Calu3 (cell line): ENCODE measurements at regions not wholly inside any gene's neighbourhood (a gene's known extent, or its start where the extent isn't known, plus 50 kb on each side); places are given as distances from the start of the nearest gene placed in this dataset.
"Not testable (repeated sequence)": the region's sequence is repeated elsewhere in the genome, so short reads cannot be mapped to it uniquely, and the experiment has no call there.

Experiments
- BruUV-seq: library from RNA; stranded (reverse); fragments of 400-500 nt; replicated peaks from 2 replicates; lab custom pipeline; 2021; lab: Mats Ljungman, UMichigan
- CTCF ChIA-PET: fragments of 300-600 bp; sonication (Branson Sonifier 250); formaldehyde crosslinking; loops from one replicate; lab custom pipeline; 2022; ENCODE audit warnings: antibody characterized with exemption; lab: Charles Lee
- DNase-seq: peaks from one replicate; pipeline ENCODE4 v3.0.0; 2022
- H3K27ac Mint-ChIP-seq: one replicate; pipeline ENCODE4 v1.8.0; 2022; ENCODE audit warnings: mixed read lengths; ENCODE audit not compliant: unreplicated experiment
- H3K27me3 Mint-ChIP-seq: one replicate; pipeline ENCODE4 v1.8.0; 2022; ENCODE audit warnings: mixed read lengths; ENCODE audit not compliant: unreplicated experiment
- H3K36me3 Mint-ChIP-seq: one replicate; pipeline ENCODE4 v1.8.0; 2022; ENCODE audit warnings: mild to moderate bottlenecking, moderate library complexity, mixed read lengths; ENCODE audit not compliant: insufficient read depth, unreplicated experiment
- H3K4me1 Mint-ChIP-seq: one replicate; pipeline ENCODE4 v1.8.0; 2022; ENCODE audit warnings: mild to moderate bottlenecking, low read depth, mixed read lengths; ENCODE audit not compliant: unreplicated experiment
- H3K4me3 Mint-ChIP-seq: one replicate; pipeline ENCODE4 v1.8.0; 2022; ENCODE audit warnings: mild to moderate bottlenecking, low read depth, moderate library complexity, mixed read lengths; ENCODE audit not compliant: unreplicated experiment
- H3K9me3 Mint-ChIP-seq: one replicate; pipeline ENCODE4 v1.8.0; 2022; ENCODE audit warnings: low read depth, mixed read lengths; ENCODE audit not compliant: unreplicated experiment
- intact Hi-C: fragments of 100-400 bp; cut with micrococcal nuclease; formaldehyde crosslinking; loops from one replicate; pipeline ENCODE4 v1.10.0; 2022; ENCODE audit not compliant: unreplicated experiment
- TF ChIP-seq, protein P1 (sequence below): fragments of 200-600 bp; IDR thresholded peaks from one replicate; pipeline ENCODE4 v1.8.0; 2022; ENCODE audit warnings: antibody characterized with exemption; ENCODE audit not compliant: unreplicated experiment

DNA sequence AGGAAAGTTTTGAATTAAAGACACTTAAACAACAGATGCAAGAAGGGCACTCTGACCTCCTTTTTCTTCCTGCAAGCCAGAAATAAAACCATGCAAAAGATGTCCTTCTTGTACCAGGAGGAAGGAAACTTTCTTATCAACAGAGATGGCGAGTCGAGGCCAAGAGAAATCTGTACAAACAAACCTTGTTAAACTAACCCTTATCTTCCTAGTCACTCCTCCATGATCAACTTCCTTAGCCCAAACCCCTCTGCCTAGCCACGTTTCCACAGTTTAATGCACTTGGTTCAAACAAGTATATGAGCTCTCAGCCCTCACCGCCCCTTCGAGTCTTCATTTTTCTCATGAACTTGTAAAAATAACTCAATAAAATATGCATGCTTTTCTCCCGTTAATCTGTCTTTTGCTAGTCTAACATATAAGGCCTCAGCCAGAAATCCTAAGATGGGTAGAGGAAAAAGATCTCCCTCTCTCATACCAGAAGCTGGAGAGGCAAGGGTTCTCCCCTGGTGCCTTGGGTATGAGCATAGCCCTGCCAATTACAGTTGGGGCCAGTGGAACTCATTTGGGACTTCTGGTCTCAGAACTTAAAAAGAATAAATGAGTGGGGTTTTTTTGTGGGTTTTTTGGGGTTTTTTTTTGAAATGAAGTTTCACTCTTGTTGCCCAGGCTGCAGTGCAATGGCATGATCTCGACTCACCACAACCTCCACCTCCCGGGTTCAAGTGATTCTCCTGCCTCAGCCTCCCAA, 141.7 kb upstream of the SOD1 start:
- Mint-ChIP-seq H3K27me3 (no peaks in the 10 kb centered on the region), H3K4me1 (peaks cover 8% of the 10 kb centered on the region), H3K36me3 (no peaks in the 10 kb centered on the region), H3K27ac (no peak overlapping the region), H3K4me3 (no peak overlapping the region), H3K9me3 (no peaks in the 10 kb centered on the region)
- CTCF ChIA-PET = no interaction called here
- TF ChIP-seq, protein P1, sequence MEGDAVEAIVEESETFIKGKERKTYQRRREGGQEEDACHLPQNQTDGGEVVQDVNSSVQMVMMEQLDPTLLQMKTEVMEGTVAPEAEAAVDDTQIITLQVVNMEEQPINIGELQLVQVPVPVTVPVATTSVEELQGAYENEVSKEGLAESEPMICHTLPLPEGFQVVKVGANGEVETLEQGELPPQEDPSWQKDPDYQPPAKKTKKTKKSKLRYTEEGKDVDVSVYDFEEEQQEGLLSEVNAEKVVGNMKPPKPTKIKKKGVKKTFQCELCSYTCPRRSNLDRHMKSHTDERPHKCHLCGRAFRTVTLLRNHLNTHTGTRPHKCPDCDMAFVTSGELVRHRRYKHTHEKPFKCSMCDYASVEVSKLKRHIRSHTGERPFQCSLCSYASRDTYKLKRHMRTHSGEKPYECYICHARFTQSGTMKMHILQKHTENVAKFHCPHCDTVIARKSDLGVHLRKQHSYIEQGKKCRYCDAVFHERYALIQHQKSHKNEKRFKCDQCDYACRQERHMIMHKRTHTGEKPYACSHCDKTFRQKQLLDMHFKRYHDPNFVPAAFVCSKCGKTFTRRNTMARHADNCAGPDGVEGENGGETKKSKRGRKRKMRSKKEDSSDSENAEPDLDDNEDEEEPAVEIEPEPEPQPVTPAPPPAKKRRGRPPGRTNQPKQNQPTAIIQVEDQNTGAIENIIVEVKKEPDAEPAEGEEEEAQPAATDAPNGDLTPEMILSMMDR = no peak
- BruUV-seq = no TSS peak
- DNase-seq = no peak
- intact Hi-C loops = loop anchor here (10.0 kb wide), 1 partner anchor 323 kb away; no protein-coding TSS in a partner anchor

DNA sequence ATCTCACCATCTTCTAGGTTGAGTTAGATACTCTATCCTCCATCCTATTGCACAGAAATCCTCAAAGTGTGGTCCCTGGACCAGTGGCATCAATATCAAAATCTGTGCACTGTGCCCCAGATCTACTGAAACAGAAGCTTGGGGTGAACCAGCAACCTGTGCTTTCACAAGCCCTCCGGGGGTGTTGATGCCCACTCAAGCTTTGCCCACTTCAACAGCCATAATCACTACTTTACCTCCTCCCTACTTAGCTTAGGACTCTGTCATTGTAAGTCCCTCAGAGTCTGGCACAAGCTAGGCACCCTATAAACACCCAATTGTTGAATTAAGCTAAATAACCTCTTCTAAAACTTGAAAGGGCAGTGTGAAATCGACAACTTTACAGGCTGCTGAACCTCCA, 144.2 kb upstream of the SOD1 start:
- Mint-ChIP-seq H3K27ac (no peak overlapping the region), H3K4me3 (no peak overlapping the region), H3K27me3 (no peaks in the 10 kb centered on the region), H3K4me1 (peaks cover 8% of the 10 kb centered on the region), H3K36me3 (no peaks in the 10 kb centered on the region), H3K9me3 (no peaks in the 10 kb centered on the region)
- no peak for DNase-seq
- intact Hi-C loops = loop anchor here (10.0 kb wide), 1 partner anchor 320 kb away; no protein-coding TSS in a partner anchor
- CTCF ChIA-PET = interaction anchor here (0.7 kb wide), 1 partner anchor 55 kb away, joined by 3 read pairs; no protein-coding TSS in a partner anchor
- no TSS peak for BruUV-seq
- TF ChIP-seq, protein P1 = no peak

DNA sequence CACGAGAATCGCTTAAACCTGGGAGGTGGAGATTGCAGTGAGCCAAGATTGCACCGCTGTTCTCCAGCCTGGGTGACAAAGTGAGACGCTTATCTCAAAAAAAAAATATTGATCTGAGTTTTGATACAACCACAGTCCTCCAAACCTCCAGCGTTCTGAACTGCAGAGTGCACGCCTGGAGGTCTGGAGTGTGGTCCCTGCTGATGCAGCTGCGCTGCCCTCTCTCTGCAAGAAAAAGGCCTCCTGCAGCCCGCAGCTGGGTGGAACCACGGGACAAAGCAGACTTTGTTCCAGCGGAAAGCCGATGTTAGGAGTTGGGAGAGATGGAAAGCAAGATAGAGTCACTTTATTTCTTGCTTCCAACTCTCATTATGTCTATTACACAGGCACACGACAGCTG, 144.9 kb upstream of the SOD1 start:
- BruUV-seq = no TSS peak

DNA sequence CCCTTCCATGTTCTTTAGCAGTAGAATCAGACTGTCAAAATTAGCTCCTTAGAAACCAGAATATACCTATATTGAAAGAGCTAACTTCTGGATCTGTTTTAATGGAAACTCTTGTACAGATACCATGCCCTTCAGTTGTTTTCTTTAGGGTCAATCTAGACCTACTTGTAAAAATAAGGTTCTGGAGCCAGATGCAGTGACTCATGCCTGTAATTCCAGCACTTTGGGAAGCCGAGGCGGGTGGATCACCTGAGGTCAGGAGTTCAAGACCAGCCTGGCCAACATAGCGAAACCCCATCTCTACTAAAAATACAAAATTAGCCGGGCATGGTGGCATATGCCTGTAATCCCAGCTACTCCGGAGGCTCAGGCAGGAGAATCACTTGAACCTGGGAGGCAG, 146.0 kb upstream of the SOD1 start:
- H3K4me3 Mint-ChIP-seq, H3K27ac Mint-ChIP-seq, DNase-seq, H3K27me3 Mint-ChIP-seq, BruUV-seq, H3K9me3 Mint-ChIP-seq, H3K36me3 Mint-ChIP-seq, CTCF ChIA-PET: not testable (repeated sequence)
- peaks cover 22% of the 10 kb centered on the region for H3K4me1 Mint-ChIP-seq
- intact Hi-C loops = loop anchor here (10.0 kb wide), 1 partner anchor 319 kb away; no protein-coding TSS in a partner anchor

More for the DNA sequence above, 144.9 kb upstream of the SOD1 start:
- intact Hi-C loops = loop anchor here (10.0 kb wide), 1 partner anchor 320 kb away; no protein-coding TSS in a partner anchor
- H3K36me3 Mint-ChIP-seq = no peaks in the 10 kb centered on the region
- H3K4me1 Mint-ChIP-seq = peaks cover 15% of the 10 kb centered on the region
- no peak overlapping the region for H3K4me3 Mint-ChIP-seq
- no peaks in the 10 kb centered on the region for H3K9me3 Mint-ChIP-seq
- H3K27ac Mint-ChIP-seq = no peak overlapping the region
- H3K27me3 Mint-ChIP-seq = no peaks in the 10 kb centered on the region
- DNase-seq = peak; percentile 34
- CTCF ChIA-PET = interaction anchor here (0.7 kb wide), 1 partner anchor 55 kb away, joined by 3 read pairs; no protein-coding TSS in a partner anchor
- TF ChIP-seq, protein P1 = no peak

DNA sequence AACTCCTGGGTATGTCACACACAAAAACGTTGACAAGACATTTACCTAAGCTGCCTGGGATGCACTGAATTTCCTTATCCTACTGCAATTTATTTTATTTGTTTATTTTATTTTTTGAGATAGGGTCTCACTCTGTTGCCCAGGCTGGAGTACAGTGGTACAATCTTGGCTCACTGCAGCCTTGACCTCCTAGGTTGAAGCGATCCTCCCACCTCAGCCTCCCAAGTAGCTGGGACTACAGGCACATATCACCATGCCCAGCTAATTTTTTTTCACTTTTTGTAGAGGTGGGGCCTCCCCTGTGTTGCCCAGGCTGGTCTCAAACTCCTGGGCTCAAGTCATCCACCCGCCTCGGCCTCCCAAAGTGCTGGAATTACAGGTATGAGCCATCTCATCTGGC, 147.5 kb upstream of the SOD1 start:
- CTCF ChIA-PET = interaction anchor here (0.6 to 0.7 kb wide), 2 partner anchors 10 to 40 kb away, joined by 3 read pairs; no protein-coding TSS in a partner anchor
- H3K27me3 Mint-ChIP-seq, H3K36me3 Mint-ChIP-seq, DNase-seq, H3K9me3 Mint-ChIP-seq, H3K4me3 Mint-ChIP-seq, BruUV-seq, H3K27ac Mint-ChIP-seq: not testable (repeated sequence)
- peaks cover 22% of the 10 kb centered on the region for H3K4me1 Mint-ChIP-seq
- intact Hi-C loops = loop anchor here (10.0 kb wide), 1 partner anchor 317 kb away; no protein-coding TSS in a partner anchor
